Esophagus muscularis mucosa (tissue), 4 donors: ENCODE measurements at regions not wholly inside any gene's neighbourhood (a gene's known extent, or its start where the extent isn't known, plus 50 kb on each side); places are given as distances from the start of the nearest gene placed in this dataset.

Experiments used
- DNase-seq: peaks from one replicate; pipeline ENCODE4 v3.0.0-alpha.2; 2017; ENCODE audit errors: extremely low spot score
- H3K27ac ChIP-seq, 4 donors: fragments of 200-600 bp; sonication (generic); replicated peaks in 1 of 4; 1 replicate in 3 of 4; 2 replicates in 1 of 4; pipeline ENCODE4 v1.5.1; 2016 to 2019; ENCODE audit warnings: mild to moderate bottlenecking in 1 of 4
- H3K27me3 ChIP-seq, 4 donors: fragments of 200-600 bp; sonication (generic); one replicate each; pipeline versions ENCODE4 v1.5.1 to v1.6.0; 2016 to 2019
- H3K36me3 ChIP-seq, 4 donors: fragments of 200-600 bp; sonication (generic); one replicate each; pipeline ENCODE4 v1.5.1; 2016 to 2019
- H3K4me1 ChIP-seq, 4 donors: fragments of 200-600 bp; sonication (generic); one replicate each; pipeline ENCODE4 v1.5.1; 2016 to 2019
- H3K4me3 ChIP-seq, 4 donors: fragments of 200-600 bp; sonication (generic); 1 replicate in 2 of 4; 2 replicates in 2 of 4; pipeline ENCODE4 v1.5.1; 2016 to 2019; ENCODE audit warnings: mild to moderate bottlenecking in 4 of 4, moderate library complexity in 1 of 4
- H3K9me3 ChIP-seq, 4 donors: fragments of 200-600 bp; sonication (generic); 1 replicate in 3 of 4; 2 replicates in 1 of 4; pipeline ENCODE4 v1.5.1; 2016 to 2019
- CTCF ChIP-seq, 3 experiments: fragments of 200-600 bp in 2 of 3; fragments of 450-650 bp in 1 of 3; sonication (generic) in 2 of 3; IDR thresholded peaks; one replicate each; pipeline ENCODE4 v1.5.1; 2017 to 2019; ENCODE audit warnings: antibody characterized with exemption in 3 of 3, mild to moderate bottlenecking in 2 of 3, moderate library complexity in 1 of 3
- EP300 ChIP-seq: sonication (generic); formaldehyde crosslinking; IDR thresholded peaks from one replicate; pipeline ENCODE4 v1.6.1; 2017; ENCODE audit warnings: antibody characterized with exemption
- POLR2A ChIP-seq: fragments of 450-650 bp; IDR thresholded peaks from one replicate; pipeline ENCODE4 v1.6.1; 2017; ENCODE audit warnings: antibody characterized with exemption, moderate library complexity, mild to moderate bottlenecking, low read depth
- POLR2AphosphoS5 ChIP-seq, 2 donors: sonication (generic); formaldehyde crosslinking; IDR thresholded peaks; one replicate each; pipeline ENCODE4 v1.6.1; 2017; ENCODE audit warnings: antibody characterized with exemption in 2 of 2
- WGBS: methylation state at CpG from one replicate; pipeline ENCODE4 v1.1.5; 2018; 5-methylcytosine and 5-hydroxymethylcytosine counted together
- intact Hi-C: fragments of 100-400 bp; cut with DNase I; formaldehyde crosslinking; loops from one replicate; pipeline ENCODE4 v1.15.1; 2023

GRCh38 chr4:122285285-122285684, 93.5 kb upstream of the ADAD1 start:
- TF ChIP-seq POLR2AphosphoS5 (IDR thresholded peaks at IDR 0.05) (no peak), CTCF (IDR thresholded peaks at IDR 0.05) (no peak), POLR2A (no peak), EP300 (no peak)
- WGBS = 100% methylated on average over 2 of the region's 2 CpGs
- Histone ChIP-seq H3K27ac (no peak overlapping the region), H3K4me1 (no peaks in the 10 kb centered on the region), H3K27me3 (no peaks in the 10 kb centered on the region), H3K9me3 (no peaks in the 10 kb centered on the region), H3K4me3 (no peak overlapping the region), H3K36me3 (peaks cover 24 to 78% (median 42%) of the 10 kb centered on the region in 4 donors)
- intact Hi-C loops = no loop called here
- no peak for DNase-seq

- Histone ChIP-seq H3K4me1 (no peaks in the 10 kb centered on the region), H3K4me3 (no peak overlapping the region), H3K9me3 (no peaks in the 10 kb centered on the region), H3K36me3 (peaks cover 17 to 62% (median 44%) of the 10 kb centered on the region in 4 donors), H3K27me3 (no peaks in the 10 kb centered on the region), H3K27ac (no peak overlapping the region)
- 94% methylated on average over 10 of the region's 12 CpGs for WGBS
- DNase-seq = no peak
- TF ChIP-seq CTCF (IDR thresholded peaks at IDR 0.05) (no peak), POLR2A (no peak), POLR2AphosphoS5 (IDR thresholded peaks at IDR 0.05) (no peak), EP300 (no peak)
- intact Hi-C loops = no loop called here
Observed at GRCh38 chr4:122293374-122294365, 85.1 kb upstream of the ADAD1 start.

GRCh38 chr4:122297694-122298093, 81.1 kb upstream of the ADAD1 start:
- no peak overlapping the region for H3K27ac ChIP-seq
- H3K36me3 ChIP-seq = peaks cover 17 to 46% (median 32%) of the 10 kb centered on the region in 4 donors
- WGBS = 86% methylated on average over 1 of the region's 1 CpG
- intact Hi-C loops = no loop called here
- H3K27me3 ChIP-seq = no peaks in the 10 kb centered on the region
- no peaks in the 10 kb centered on the region for H3K4me1 ChIP-seq
- no peak for DNase-seq
- TF ChIP-seq EP300 (no peak), CTCF (IDR thresholded peaks at IDR 0.05) (no peak), POLR2AphosphoS5 (IDR thresholded peaks at IDR 0.05) (no peak), POLR2A (no peak)
- no peak overlapping the region for H3K4me3 ChIP-seq
- no peaks in the 10 kb centered on the region for H3K9me3 ChIP-seq

GRCh38 chr4:122300776-122301175, 78.0 kb upstream of the ADAD1 start:
- no peak overlapping the region for H3K27ac ChIP-seq
- no peaks in the 10 kb centered on the region for H3K9me3 ChIP-seq
- H3K4me3 ChIP-seq = no peak overlapping the region
- DNase-seq = no peak
- H3K36me3 ChIP-seq = peaks cover 4 to 48% (median 26%) of the 10 kb centered on the region in 4 donors
- TF ChIP-seq POLR2AphosphoS5 (IDR thresholded peaks at IDR 0.05) (no peak), EP300 (no peak), POLR2A (no peak), CTCF (IDR thresholded peaks at IDR 0.05) (peak in 1 of 3 experiments; percentile 4)
- no peaks in the 10 kb centered on the region for H3K4me1 ChIP-seq
- H3K27me3 ChIP-seq = no peaks in the 10 kb centered on the region
- intact Hi-C loops = no loop called here
